HEK293 (cell line): ENCODE measurements at regions not wholly inside any gene's neighbourhood (a gene's known extent, or its start where the extent isn't known, plus 50 kb on each side); places are given as distances from the start of the nearest gene placed in this dataset.

Experiments used
- KLF7 ChIP-seq: fragments of 450-650 bp; formaldehyde crosslinking; IDR thresholded peaks from 2 replicates; pipeline ENCODE4 v1.5.1; 2016; ENCODE audit warnings: missing biosample characterization, missing genetic modification characterization, borderline replicate concordance
- MEIS1 ChIP-seq: sonication (generic); formaldehyde crosslinking; IDR thresholded peaks from 2 replicates; pipeline ENCODE4 v1.8.1; 2022; ENCODE audit warnings: missing genetic modification reagents, mild to moderate bottlenecking, borderline replicate concordance
- ZNF174 ChIP-seq: fragments of 450-650 bp; formaldehyde crosslinking; IDR thresholded peaks from 2 replicates; pipeline ENCODE4 v1.5.0; 2017; ENCODE audit warnings: missing biosample characterization, mild to moderate bottlenecking, missing genetic modification characterization
- ZNF529 ChIP-seq: fragments of 450-650 bp; formaldehyde crosslinking; IDR thresholded peaks from 2 replicates; pipeline ENCODE4 v1.5.1; 2017; ENCODE audit warnings: missing genetic modification characterization, missing biosample characterization; ENCODE audit not compliant: insufficient replicate concordance
- ZNF670 ChIP-seq: fragments of 450-650 bp; formaldehyde crosslinking; IDR thresholded peaks from 2 replicates; pipeline ENCODE4 v1.5.1; 2016; ENCODE audit warnings: missing biosample characterization, missing genetic modification characterization, low read depth
- ZSCAN30 ChIP-seq: fragments of 450-650 bp; IDR thresholded peaks from 2 replicates; pipeline ENCODE4 v1.5.1; 2018; ENCODE audit warnings: missing biosample characterization, mild to moderate bottlenecking, missing genetic modification characterization, moderate library complexity
- TF ChIP-seq, protein P1 (sequence below): fragments of 450-650 bp; formaldehyde crosslinking; IDR thresholded peaks from 2 replicates; pipeline ENCODE4 v1.5.1; 2016; ENCODE audit warnings: missing biosample characterization, missing genetic modification characterization
- TF ChIP-seq, protein P2 (sequence below): fragments of 450-650 bp; formaldehyde crosslinking; IDR thresholded peaks from 2 replicates; pipeline ENCODE4 v1.5.1; 2016; ENCODE audit warnings: missing biosample characterization, missing genetic modification characterization

DNA sequence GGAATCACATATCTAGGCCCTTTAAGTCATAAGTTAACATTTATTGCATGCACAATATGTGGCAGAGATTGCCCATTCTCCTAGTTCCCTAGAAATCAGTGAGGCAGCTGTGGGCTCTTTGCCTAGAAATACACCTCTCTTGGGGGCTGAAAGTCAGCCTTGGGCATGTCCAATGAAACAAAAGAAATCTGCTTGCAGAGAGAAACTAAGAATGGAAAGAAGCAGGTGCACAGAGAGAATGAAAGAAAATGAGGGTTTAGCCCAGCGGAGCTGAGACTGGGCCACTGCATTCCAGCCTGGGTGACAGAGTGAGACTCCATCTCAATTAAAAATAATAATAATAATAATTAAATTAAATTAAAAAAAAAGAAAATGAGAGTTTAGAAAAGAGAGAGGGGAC, 57.3 kb upstream of the DAB2 start:
- TF ChIP-seq, protein P1, sequence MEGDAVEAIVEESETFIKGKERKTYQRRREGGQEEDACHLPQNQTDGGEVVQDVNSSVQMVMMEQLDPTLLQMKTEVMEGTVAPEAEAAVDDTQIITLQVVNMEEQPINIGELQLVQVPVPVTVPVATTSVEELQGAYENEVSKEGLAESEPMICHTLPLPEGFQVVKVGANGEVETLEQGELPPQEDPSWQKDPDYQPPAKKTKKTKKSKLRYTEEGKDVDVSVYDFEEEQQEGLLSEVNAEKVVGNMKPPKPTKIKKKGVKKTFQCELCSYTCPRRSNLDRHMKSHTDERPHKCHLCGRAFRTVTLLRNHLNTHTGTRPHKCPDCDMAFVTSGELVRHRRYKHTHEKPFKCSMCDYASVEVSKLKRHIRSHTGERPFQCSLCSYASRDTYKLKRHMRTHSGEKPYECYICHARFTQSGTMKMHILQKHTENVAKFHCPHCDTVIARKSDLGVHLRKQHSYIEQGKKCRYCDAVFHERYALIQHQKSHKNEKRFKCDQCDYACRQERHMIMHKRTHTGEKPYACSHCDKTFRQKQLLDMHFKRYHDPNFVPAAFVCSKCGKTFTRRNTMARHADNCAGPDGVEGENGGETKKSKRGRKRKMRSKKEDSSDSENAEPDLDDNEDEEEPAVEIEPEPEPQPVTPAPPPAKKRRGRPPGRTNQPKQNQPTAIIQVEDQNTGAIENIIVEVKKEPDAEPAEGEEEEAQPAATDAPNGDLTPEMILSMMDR (tag by site-specific recombination): no peak
- no peak for TF ChIP-seq ZNF670 (tag by site-specific recombination)
- TF ChIP-seq MEIS1: no peak
- TF ChIP-seq ZSCAN30 (tag by site-specific recombination): no peak
- TF ChIP-seq, protein P2, sequence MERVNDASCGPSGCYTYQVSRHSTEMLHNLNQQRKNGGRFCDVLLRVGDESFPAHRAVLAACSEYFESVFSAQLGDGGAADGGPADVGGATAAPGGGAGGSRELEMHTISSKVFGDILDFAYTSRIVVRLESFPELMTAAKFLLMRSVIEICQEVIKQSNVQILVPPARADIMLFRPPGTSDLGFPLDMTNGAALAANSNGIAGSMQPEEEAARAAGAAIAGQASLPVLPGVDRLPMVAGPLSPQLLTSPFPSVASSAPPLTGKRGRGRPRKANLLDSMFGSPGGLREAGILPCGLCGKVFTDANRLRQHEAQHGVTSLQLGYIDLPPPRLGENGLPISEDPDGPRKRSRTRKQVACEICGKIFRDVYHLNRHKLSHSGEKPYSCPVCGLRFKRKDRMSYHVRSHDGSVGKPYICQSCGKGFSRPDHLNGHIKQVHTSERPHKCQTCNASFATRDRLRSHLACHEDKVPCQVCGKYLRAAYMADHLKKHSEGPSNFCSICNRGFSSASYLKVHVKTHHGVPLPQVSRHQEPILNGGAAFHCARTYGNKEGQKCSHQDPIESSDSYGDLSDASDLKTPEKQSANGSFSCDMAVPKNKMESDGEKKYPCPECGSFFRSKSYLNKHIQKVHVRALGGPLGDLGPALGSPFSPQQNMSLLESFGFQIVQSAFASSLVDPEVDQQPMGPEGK (tag by site-specific recombination): no peak
- no peak for TF ChIP-seq KLF7
- TF ChIP-seq ZNF174: no peak
- no peak for TF ChIP-seq ZNF529 (tag by site-specific recombination)
